IMR-90 (cell line): ENCODE measurements at regions not wholly inside any gene's neighbourhood (a gene's known extent, or its start where the extent isn't known, plus 50 kb on each side); places are given as distances from the start of the nearest gene placed in this dataset.

ENCODE experiments used
- ATAC-seq: fragments of 200-7000 bp; cut with Tn5 transposase; 2 replicates; pipeline ENCODE4 v1.9.1; 2020; ENCODE audit warnings: low read depth, mild to moderate bottlenecking, moderate library complexity
- BruUV-seq: library from RNA; stranded (reverse); fragments of 400-500 nt; replicated peaks from 2 replicates; lab custom pipeline; 2021; lab: Mats Ljungman, UMichigan
- CTCF ChIA-PET: fragments of 300-600 bp; formaldehyde crosslinking; extraction: SDS; loops from one replicate; lab custom pipeline; 2021; ENCODE audit warnings: antibody characterized with exemption; lab: Yijun Ruan, JAX
- POLR2A ChIA-PET: fragments of 300-600 bp; sonication (Branson Sonifier 250); formaldehyde crosslinking; loops from one replicate; lab custom pipeline; 2022; ENCODE audit warnings: antibody characterized with exemption; ENCODE audit not compliant: unreplicated experiment; lab: Charles Lee
- DNase-seq: peaks from one replicate; pipeline ENCODE4 v3.0.0; 2013
- H2AFZ ChIP-seq: replicated peaks from 2 replicates; pipeline ENCODE3; 2013; ENCODE audit warnings: low read length, mild to moderate bottlenecking; ENCODE audit not compliant: poor library complexity
- H2AK5ac ChIP-seq: 2 replicates; pipeline ENCODE4 v1.6.1; 2013; ENCODE audit warnings: low read depth, low read length, inconsistent platforms
- H2AK9ac ChIP-seq: replicated peaks from 2 replicates; pipeline ENCODE3; 2013; ENCODE audit warnings: mild to moderate bottlenecking, low read depth, low read length, moderate library complexity; ENCODE audit not compliant: poor library complexity
- H2BK120ac ChIP-seq: 2 replicates; pipeline ENCODE4 v1.6.1; 2013; ENCODE audit warnings: low read depth, low read length, inconsistent platforms
- H2BK15ac ChIP-seq: 3 replicates; pipeline ENCODE4 v1.6.1; 2013; ENCODE audit warnings: low read depth, low read length, inconsistent platforms
- H2BK20ac ChIP-seq: 2 replicates; pipeline ENCODE4 v1.6.1; 2013; ENCODE audit warnings: low read depth, mild to moderate bottlenecking, inconsistent platforms, low read length, moderate library complexity
- H2BK5ac ChIP-seq: 2 replicates; pipeline ENCODE4 v1.6.1; 2013; ENCODE audit warnings: mild to moderate bottlenecking, low read depth, low read length, inconsistent platforms; ENCODE audit not compliant: poor library complexity, severe bottlenecking
- H3K14ac ChIP-seq: replicated peaks from 2 replicates; pipeline ENCODE4 v1.6.1; 2013; ENCODE audit warnings: low read depth, low read length, inconsistent platforms
- H3K18ac ChIP-seq: 2 replicates; pipeline ENCODE4 v1.6.1; 2013; ENCODE audit warnings: low read depth, low read length, control low read depth
- H3K23ac ChIP-seq: 2 replicates; pipeline ENCODE4 v1.6.1; 2013; ENCODE audit warnings: low read depth, low read length, inconsistent platforms
- H3K27ac ChIP-seq: 2 replicates; pipeline ENCODE4 v1.5.1; 2013; ENCODE audit warnings: mild to moderate bottlenecking, control low read depth, low read length; ENCODE audit not compliant: insufficient read depth
- H3K27me3 ChIP-seq: 2 replicates; pipeline ENCODE4 v1.6.1; 2013; ENCODE audit warnings: low read length; ENCODE audit not compliant: control insufficient read depth, insufficient read depth
- H3K36me3 ChIP-seq: 2 replicates; pipeline ENCODE4 v1.6.1; 2013; ENCODE audit warnings: low read length, mixed read lengths; ENCODE audit not compliant: control insufficient read depth, insufficient read depth
- H3K4ac ChIP-seq: 2 replicates; pipeline ENCODE4 v1.6.1; 2013; ENCODE audit warnings: low read depth, low read length, inconsistent platforms
- H3K4me1 ChIP-seq: 2 replicates; pipeline ENCODE4 v1.6.1; 2013; ENCODE audit warnings: low read length, mixed read lengths; ENCODE audit not compliant: control insufficient read depth, insufficient read depth
- H3K4me2 ChIP-seq: 2 replicates; pipeline ENCODE4 v1.6.1; 2013; ENCODE audit warnings: low read depth, mild to moderate bottlenecking, control low read depth, low read length, moderate library complexity
- H3K4me3 ChIP-seq: 2 replicates; pipeline ENCODE4 v1.5.1; 2013; ENCODE audit warnings: low read depth, mild to moderate bottlenecking, control low read depth, low read length, moderate library complexity; ENCODE audit not compliant: insufficient read depth
- H3K56ac ChIP-seq: 2 replicates; pipeline ENCODE4 v1.6.1; 2013; ENCODE audit warnings: low read length, inconsistent platforms; ENCODE audit not compliant: insufficient read depth; ENCODE audit errors: extremely low read depth
- H3K79me1 ChIP-seq, 2 experiments: 2 replicates each; pipeline ENCODE4 v1.6.1; 2013; ENCODE audit warnings: low read length in 2 of 2, inconsistent platforms in 1 of 2, low read depth in 1 of 2
- H3K9ac ChIP-seq: 2 replicates; pipeline ENCODE4 v1.6.1; 2013; ENCODE audit warnings: low read depth, low read length, control low read depth
- H3K9me1 ChIP-seq: 2 replicates; pipeline ENCODE4 v1.6.1; 2013; ENCODE audit warnings: low read length, inconsistent platforms; ENCODE audit not compliant: insufficient read depth
- H3K9me3 ChIP-seq: 2 replicates; pipeline ENCODE4 v1.6.1; 2013; ENCODE audit warnings: low read length; ENCODE audit not compliant: control insufficient read depth, insufficient read depth
- H4K20me1 ChIP-seq: 2 replicates; pipeline ENCODE4 v1.6.1; 2013; ENCODE audit warnings: low read length, inconsistent platforms; ENCODE audit not compliant: insufficient read depth
- H4K5ac ChIP-seq: 2 replicates; pipeline ENCODE4 v1.6.1; 2013; ENCODE audit warnings: mild to moderate bottlenecking, low read depth, low read length, control low read depth
- H4K8ac ChIP-seq, 2 experiments: 2 replicates each; pipeline ENCODE4 v1.6.1; 2013; ENCODE audit warnings: low read depth in 2 of 2, low read length in 2 of 2, control low read depth in 1 of 2, inconsistent platforms in 1 of 2
- H4K91ac ChIP-seq: 2 replicates; pipeline ENCODE4 v1.6.1; 2013; ENCODE audit warnings: low read depth, low read length, inconsistent platforms; ENCODE audit not compliant: insufficient read depth
- CEBPB ChIP-seq: IDR thresholded peaks from 2 replicates; pipeline ENCODE4 v1.6.1; 2012; ENCODE audit warnings: low read depth, low read length, improper control_type of control experiment
- MAFK ChIP-seq: IDR thresholded peaks from 2 replicates; pipeline ENCODE4 v1.6.1; 2012; ENCODE audit warnings: low read depth, low read length, improper control_type of control experiment
- MXI1 ChIP-seq: IDR thresholded peaks from 2 replicates; pipeline ENCODE4 v1.6.1; 2012; ENCODE audit warnings: low read depth, mild to moderate bottlenecking, low read length, moderate library complexity, borderline replicate concordance
- NFE2L2 ChIP-seq: fragments of 150-350 bp; IDR thresholded peaks from 2 replicates; pipeline ENCODE4 v1.6.1; 2016; ENCODE audit warnings: low read depth, mild to moderate bottlenecking, low read length
- SMC3 ChIP-seq: fragments of 150-350 bp; IDR thresholded peaks from 2 replicates; pipeline ENCODE4 v1.6.1; 2016; ENCODE audit warnings: low read depth, mild to moderate bottlenecking, antibody characterized with exemption, low read length, moderate library complexity
- WGBS, 2 experiments: methylation state at CpG; one replicate each; pipeline versions ENCODE4 v1.1.5 to v1.1.7; 2013; ENCODE audit warnings: missing lambda C conversion rate in 2 of 2; ENCODE audit not compliant: insufficient read length in 1 of 2; ENCODE audit errors: extremely low coverage in 2 of 2; 5-methylcytosine and 5-hydroxymethylcytosine counted together
- dilution Hi-C: fragments of 300-500 bp; cut with HindIII; formaldehyde crosslinking; loops from one replicate; pipeline ENCODE4 v1.14.3; 2018; ENCODE audit warnings: low sequenced_read_pairs; ENCODE audit not compliant: unreplicated experiment
- in situ Hi-C: fragments of 300-500 bp; cut with MboI; formaldehyde crosslinking; loops from 3 replicates; pipeline ENCODE4 v1.14.3; 2019; ENCODE audit warnings: low sequenced_read_pairs, inconsistent platforms, mixed read lengths
- intact Hi-C: fragments of 100-400 bp; cut with micrococcal nuclease; formaldehyde crosslinking; loops from 2 replicates; pipeline ENCODE4 v1.10.0; 2022
- TF ChIP-seq, protein P1 (sequence below): fragments of 150-350 bp; IDR thresholded peaks from 2 replicates; pipeline ENCODE4 v1.6.1; 2017; ENCODE audit warnings: mild to moderate bottlenecking, antibody characterized with exemption, low read length, low read depth

DNA sequence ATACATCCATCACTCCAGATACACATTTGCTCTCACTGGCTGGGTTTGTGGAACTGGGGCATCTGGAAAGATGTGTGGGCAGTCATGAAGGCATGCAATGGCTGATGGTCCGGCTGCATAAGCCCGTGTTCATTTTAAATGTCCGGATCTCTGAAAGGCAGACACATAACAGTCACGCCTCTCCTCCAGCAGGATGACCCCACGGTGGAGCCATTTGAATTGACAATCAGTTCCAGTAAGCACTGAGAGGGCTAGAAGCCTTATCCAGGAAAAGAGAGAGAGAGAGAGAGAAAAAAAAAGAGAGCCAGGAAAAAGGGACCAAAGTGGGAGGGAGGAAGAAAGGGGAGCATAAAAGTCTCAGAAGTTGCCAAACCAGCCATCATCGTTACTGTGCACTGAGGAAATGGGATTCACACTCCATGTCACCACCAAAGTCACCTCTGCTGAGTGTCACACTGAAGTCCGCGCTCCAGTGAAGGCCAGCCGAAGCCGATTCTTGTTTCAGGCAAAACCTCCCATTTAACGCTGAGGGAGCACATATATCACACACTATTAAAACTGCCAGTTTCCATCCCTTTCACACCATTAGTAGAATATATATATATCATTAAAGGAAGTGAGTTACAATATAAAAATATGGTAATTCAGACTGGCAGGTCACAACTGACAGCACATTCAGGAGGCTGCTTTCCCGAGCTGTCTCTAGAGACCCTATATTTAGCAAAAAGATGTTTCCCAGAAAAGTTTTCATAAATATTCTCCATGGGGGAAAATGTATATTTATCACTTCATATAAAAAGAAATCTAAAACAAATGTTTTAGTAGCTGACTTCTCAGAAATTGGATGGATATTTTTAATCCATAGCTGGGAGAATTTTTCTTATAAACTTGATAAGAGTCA lies 142.0 kb downstream of the ACTR3 start:
- ChIA-PET CTCF (no interaction called here), POLR2A (no interaction called here)
- no peak overlapping the region for H3K4ac ChIP-seq
- no peaks in the 10 kb centered on the region for H4K20me1 ChIP-seq
- no peak overlapping the region for H4K91ac ChIP-seq
- H3K14ac ChIP-seq: no peak overlapping the region
- H3K9ac ChIP-seq: no peak overlapping the region
- no peak overlapping the region for H3K23ac ChIP-seq
- H4K5ac ChIP-seq: no peak overlapping the region
- no TSS peak for BruUV-seq
- H3K56ac ChIP-seq: no peak overlapping the region
- H2AFZ ChIP-seq: peak overlapping the region; percentile 54
- WGBS, 2 experiments: 54% methylated on average over 6 of the region's 12 CpGs; no CpG with 5 or more reads in 1 of the 2 experiments
- H2BK15ac ChIP-seq: no peak overlapping the region
- no peak overlapping the region for H3K4me3 ChIP-seq
- no peak overlapping the region for H2AK5ac ChIP-seq
- no peak overlapping the region for H2BK120ac ChIP-seq
- ATAC-seq: no peak
- in situ Hi-C loops: no loop called here
- H3K4me2 ChIP-seq: no peak overlapping the region
- no peaks in the 10 kb centered on the region for H3K36me3 ChIP-seq
- H2AK9ac ChIP-seq: no peak overlapping the region
- dilution Hi-C loops: no loop called here
- no peak for TF ChIP-seq MAFK
- TF ChIP-seq, protein P1, sequence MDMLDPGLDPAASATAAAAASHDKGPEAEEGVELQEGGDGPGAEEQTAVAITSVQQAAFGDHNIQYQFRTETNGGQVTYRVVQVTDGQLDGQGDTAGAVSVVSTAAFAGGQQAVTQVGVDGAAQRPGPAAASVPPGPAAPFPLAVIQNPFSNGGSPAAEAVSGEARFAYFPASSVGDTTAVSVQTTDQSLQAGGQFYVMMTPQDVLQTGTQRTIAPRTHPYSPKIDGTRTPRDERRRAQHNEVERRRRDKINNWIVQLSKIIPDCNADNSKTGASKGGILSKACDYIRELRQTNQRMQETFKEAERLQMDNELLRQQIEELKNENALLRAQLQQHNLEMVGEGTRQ: no peak
- no peak for TF ChIP-seq SMC3
- TF ChIP-seq CEBPB: no peak
- TF ChIP-seq MXI1: no peak
- TF ChIP-seq NFE2L2: no peak
- H3K27me3 ChIP-seq: peaks cover 10% of the 10 kb centered on the region
- no peaks in the 10 kb centered on the region for H3K79me1 ChIP-seq
- H3K9me3 ChIP-seq: no peaks in the 10 kb centered on the region
- H2BK5ac ChIP-seq: no peak overlapping the region
- no peak overlapping the region for H3K27ac ChIP-seq
- DNase-seq: no peak
- intact Hi-C loops: no loop called here
- no peaks in the 10 kb centered on the region for H3K9me1 ChIP-seq
- H2BK20ac ChIP-seq: no peak overlapping the region
- H3K4me1 ChIP-seq: no peaks in the 10 kb centered on the region
- H3K18ac ChIP-seq: no peak overlapping the region
- H4K8ac ChIP-seq: no peak overlapping the region
